PC-9 (cell line): ENCODE measurements at regions not wholly inside any gene's neighbourhood (a gene's known extent, or its start where the extent isn't known, plus 50 kb on each side); places are given as distances from the start of the nearest gene placed in this dataset.

ENCODE experiments used
- BruUV-seq: library from RNA; stranded (reverse); fragments of 400-500 nt; replicated peaks from 2 replicates; lab custom pipeline; 2021; lab: Mats Ljungman, UMichigan
- CTCF ChIA-PET: fragments of 300-600 bp; sonication (Branson Sonifier 250); formaldehyde crosslinking; loops from one replicate; lab custom pipeline; 2022; ENCODE audit warnings: antibody characterized with exemption; lab: Charles Lee
- POLR2A ChIA-PET: fragments of 300-600 bp; sonication (Branson Sonifier 250); formaldehyde crosslinking; loops from one replicate; lab custom pipeline; 2022; ENCODE audit warnings: antibody characterized with exemption; ENCODE audit not compliant: unreplicated experiment; lab: Charles Lee
- DNase-seq, 2 experiments: peaks; one replicate each; pipeline versions ENCODE4 v3.0.0 to v3.0.0-alpha.2; 2015 to 2022; ENCODE audit warnings: mixed read lengths in 1 of 2
- H2AFZ ChIP-seq: fragments of 200-600 bp; sonication (generic); 2 replicates; pipeline ENCODE4 v1.8.1; 2017; ENCODE audit warnings: antibody characterized with exemption
- H3F3A ChIP-seq: fragments of 200-600 bp; sonication (generic); 2 replicates; pipeline ENCODE4 v1.8.1; 2017; ENCODE audit warnings: antibody characterized with exemption, mild to moderate bottlenecking, low read depth; ENCODE audit not compliant: insufficient read depth
- H3K27ac ChIP-seq: fragments of 200-600 bp; sonication (generic); 2 replicates; pipeline ENCODE4 v1.6.1; 2016; ENCODE audit warnings: mixed run types
- H3K27me3 ChIP-seq: fragments of 200-600 bp; sonication (generic); 2 replicates; pipeline ENCODE4 v1.6.1; 2016; ENCODE audit warnings: low read depth, mixed run types; ENCODE audit not compliant: insufficient read depth
- H3K36me3 ChIP-seq: fragments of 200-600 bp; sonication (generic); 2 replicates; pipeline ENCODE4 v1.6.1; 2016; ENCODE audit warnings: low read depth, mixed run types
- H3K4me1 ChIP-seq: fragments of 200-600 bp; sonication (generic); replicated peaks from 2 replicates; pipeline ENCODE4 v1.6.1; 2016; ENCODE audit warnings: mixed run types; ENCODE audit not compliant: insufficient read depth
- H3K4me2 ChIP-seq: fragments of 200-600 bp; sonication (generic); 2 replicates; pipeline ENCODE4 v1.6.1; 2017; ENCODE audit warnings: mixed run types
- H3K4me3 ChIP-seq: fragments of 200-600 bp; sonication (generic); 2 replicates; pipeline ENCODE4 v1.6.1; 2016; ENCODE audit warnings: mixed run types
- H3K79me2 ChIP-seq: fragments of 200-600 bp; sonication (generic); 2 replicates; pipeline ENCODE4 v1.6.1; 2017; ENCODE audit warnings: low read depth, mixed run types
- H3K9me2 ChIP-seq: fragments of 200-600 bp; sonication (generic); 2 replicates; pipeline ENCODE4 v1.8.1; 2017; ENCODE audit warnings: mild to moderate bottlenecking; ENCODE audit not compliant: insufficient read depth
- H3K9me3 ChIP-seq: fragments of 200-600 bp; sonication (generic); 2 replicates; pipeline ENCODE4 v1.8.1; 2016; ENCODE audit warnings: low read depth; ENCODE audit not compliant: insufficient read depth
- H4K20me1 ChIP-seq: fragments of 200-600 bp; sonication (generic); 2 replicates; pipeline ENCODE4 v1.8.1; 2017; ENCODE audit not compliant: insufficient read depth
- CTCF ChIP-seq: fragments of 200-600 bp; sonication (generic); conservative IDR thresholded peaks from 2 replicates; pipeline ENCODE4 v1.6.1; 2017; ENCODE audit warnings: mixed run types, antibody characterized with exemption, mild to moderate bottlenecking, moderate library complexity
- EZH2 ChIP-seq: fragments of 200-600 bp; sonication (generic); IDR thresholded peaks from 2 replicates; pipeline ENCODE4 v1.8.0; 2017; ENCODE audit warnings: antibody characterized with exemption, low read depth
- intact Hi-C: fragments of 100-400 bp; cut with micrococcal nuclease; formaldehyde crosslinking; loops from one replicate; pipeline ENCODE4 v1.10.0; 2022; ENCODE audit not compliant: unreplicated experiment

- Histone ChIP-seq H3K9me3 (no peaks in the 10 kb centered on the region), H3K9me2 (no peaks in the 10 kb centered on the region), H3K36me3 (no peaks in the 10 kb centered on the region), H3F3A (no peaks in the 10 kb centered on the region), H2AFZ (no peak overlapping the region), H3K79me2 (no peaks in the 10 kb centered on the region), H3K4me1 (no peaks in the 10 kb centered on the region), H3K4me2 (no peak overlapping the region), H4K20me1 (no peaks in the 10 kb centered on the region), H3K27me3 (no peaks in the 10 kb centered on the region), H3K27ac (no peak overlapping the region), H3K4me3 (no peak overlapping the region)
- ChIA-PET CTCF (no interaction called here), POLR2A (no interaction called here)
- no TSS peak for BruUV-seq
- no peak for TF ChIP-seq CTCF
- TF ChIP-seq EZH2: no peak
- intact Hi-C loops: no loop called here
- DNase-seq: no peak
These were observed 362.3 kb downstream of the WDR72 start for GRCh38 chr15:53397041-53397616.

- Histone ChIP-seq H4K20me1 (no peaks in the 10 kb centered on the region), H3K79me2 (no peaks in the 10 kb centered on the region), H3K9me2 (no peaks in the 10 kb centered on the region), H2AFZ (no peak overlapping the region), H3K27ac (no peak overlapping the region), H3K9me3 (no peaks in the 10 kb centered on the region), H3K4me2 (no peak overlapping the region), H3K36me3 (no peaks in the 10 kb centered on the region), H3K4me3 (no peak overlapping the region), H3K4me1 (no peaks in the 10 kb centered on the region), H3K27me3 (no peaks in the 10 kb centered on the region), H3F3A (no peaks in the 10 kb centered on the region)
- DNase-seq: no peak
- POLR2A ChIA-PET: no interaction called here
- intact Hi-C loops: no loop called here
- no peak for TF ChIP-seq CTCF
- no peak for TF ChIP-seq EZH2
- CTCF ChIA-PET: no interaction called here
- no TSS peak for BruUV-seq
These were observed 363.6 kb downstream of the WDR72 start for GRCh38 chr15:53395871-53396270.

- Histone ChIP-seq H2AFZ (no peak overlapping the region), H3K79me2 (no peaks in the 10 kb centered on the region), H3K9me3 (no peaks in the 10 kb centered on the region), H4K20me1 (no peaks in the 10 kb centered on the region), H3K27me3 (no peaks in the 10 kb centered on the region), H3K4me3 (no peak overlapping the region), H3K4me2 (no peak overlapping the region), H3K36me3 (no peaks in the 10 kb centered on the region), H3F3A (no peaks in the 10 kb centered on the region), H3K9me2 (no peaks in the 10 kb centered on the region), H3K27ac (no peak overlapping the region), H3K4me1 (no peaks in the 10 kb centered on the region)
- no peak for TF ChIP-seq CTCF
- no peak for TF ChIP-seq EZH2
- intact Hi-C loops: no loop called here
- CTCF ChIA-PET: no interaction called here
- BruUV-seq: no TSS peak
- POLR2A ChIA-PET: no interaction called here
- DNase-seq: no peak
These were observed 368.9 kb downstream of the WDR72 start for GRCh38 chr15:53390549-53390948.
